Keratinocyte (primary cell): ENCODE measurements at regions not wholly inside any gene's neighbourhood (a gene's known extent, or its start where the extent isn't known, plus 50 kb on each side); places are given as distances from the start of the nearest gene placed in this dataset.

ENCODE experiments used
- DNase-seq: peaks from one replicate; pipeline ENCODE4 v3.0.0-alpha.2; 2011; ENCODE audit warnings: low read depth, missing footprints, low spot score
- FAIRE-seq: peaks from 2 replicates; lab custom pipeline; 2011; peaks lifted over from hg19 to GRCh38; lab: Jason Lieb, UNC
- H2AFZ ChIP-seq: 2 replicates; pipeline ENCODE4 v1.6.0; 2012; ENCODE audit warnings: low read length, control low read depth, inconsistent platforms; ENCODE audit not compliant: control insufficient read depth
- H3K27ac ChIP-seq: 2 replicates; pipeline ENCODE4 v1.5.1; 2011; ENCODE audit warnings: low read length; ENCODE audit not compliant: control insufficient read depth, insufficient read depth
- H3K27me3 ChIP-seq: 3 replicates; pipeline ENCODE4 v1.6.0; 2011; ENCODE audit warnings: low read length; ENCODE audit not compliant: control insufficient read depth, insufficient read depth; ENCODE audit errors: extremely low read depth
- H3K36me3 ChIP-seq, 2 experiments: 2 replicates in 1 of 2; 3 replicates in 1 of 2; pipeline ENCODE4 v1.5.1; 2011; ENCODE audit warnings: low read length in 2 of 2, mild to moderate bottlenecking in 1 of 2; ENCODE audit not compliant: control insufficient read depth in 2 of 2, insufficient read depth in 2 of 2; ENCODE audit errors: extremely low read depth in 1 of 2
- H3K4me1 ChIP-seq: 3 replicates; pipeline ENCODE4 v1.5.1; 2011; ENCODE audit warnings: low read length; ENCODE audit not compliant: control insufficient read depth, insufficient read depth; ENCODE audit errors: extremely low read depth
- H3K4me2 ChIP-seq: 3 replicates; pipeline ENCODE4 v1.6.0; 2011; ENCODE audit warnings: low read depth, low read length; ENCODE audit not compliant: control insufficient read depth, insufficient read depth; ENCODE audit errors: extremely low read depth
- H3K4me3 ChIP-seq, 3 experiments: fragments of 200-600 bp in 1 of 3; sonication (generic) in 1 of 3; 2 replicates in 2 of 3; 3 replicates in 1 of 3; pipeline ENCODE4 v1.5.1; 2011 to 2016; ENCODE audit warnings: low read length in 3 of 3, mild to moderate bottlenecking in 3 of 3, control low read depth in 2 of 3, inconsistent platforms in 1 of 3, low read depth in 1 of 3, mixed read lengths in 1 of 3, mixed run types in 1 of 3, moderate library complexity in 1 of 3; ENCODE audit not compliant: control insufficient read depth in 2 of 3, insufficient read depth in 2 of 3; ENCODE audit errors: extremely low read depth in 1 of 3
- H3K79me2 ChIP-seq: 2 replicates; pipeline ENCODE4 v1.6.0; 2012; ENCODE audit warnings: low read length; ENCODE audit not compliant: control insufficient read depth, insufficient read depth
- H3K9ac ChIP-seq: 3 replicates; pipeline ENCODE4 v1.6.0; 2011; ENCODE audit warnings: low read length; ENCODE audit not compliant: control insufficient read depth, insufficient read depth; ENCODE audit errors: extremely low read depth
- H3K9me1 ChIP-seq: 3 replicates; pipeline ENCODE4 v1.6.0; 2011; ENCODE audit warnings: low read length; ENCODE audit not compliant: control insufficient read depth, insufficient read depth; ENCODE audit errors: extremely low read depth
- H3K9me3 ChIP-seq: 2 replicates; pipeline ENCODE4 v1.5.1; 2012; ENCODE audit warnings: low read depth, low read length; ENCODE audit not compliant: control insufficient read depth
- H4K20me1 ChIP-seq: 3 replicates; pipeline ENCODE4 v1.6.0; 2011; ENCODE audit warnings: low read length; ENCODE audit not compliant: control insufficient read depth, insufficient read depth; ENCODE audit errors: extremely low read depth
- CTCF ChIP-seq, 3 experiments: IDR thresholded peaks in 1 of 3; conservative IDR thresholded peaks in 1 of 3; optimal IDR thresholded peaks in 1 of 3; 2 replicates in 2 of 3; 3 replicates in 1 of 3; pipeline versions ENCODE3 to v1.5.1; 2011; ENCODE audit warnings: low read length in 3 of 3, mild to moderate bottlenecking in 3 of 3, moderate library complexity in 2 of 3, control low read depth in 1 of 3, inconsistent platforms in 1 of 3; ENCODE audit not compliant: insufficient read depth in 2 of 3; ENCODE audit errors: extremely low read depth in 1 of 3
- EZH2 ChIP-seq: IDR thresholded peaks from one replicate; pipeline ENCODE4 v1.6.1; 2012; ENCODE audit warnings: inconsistent platforms, mild to moderate bottlenecking, low read length, moderate library complexity
- dilution Hi-C: fragments of 300-500 bp; cut with MboI; formaldehyde crosslinking; loops from one replicate; pipeline ENCODE4 v1.7.0; 2020; ENCODE audit warnings: low sequenced_read_pairs; ENCODE audit not compliant: extremely low pct_ligation_motif_present

- no peak overlapping the region for H3K27ac ChIP-seq
- H3K4me1 ChIP-seq = no peaks in the 10 kb centered on the region
- no peak for TF ChIP-seq EZH2
- no peak for TF ChIP-seq CTCF (optimal IDR thresholded peaks at IDR 0.05 in 1 of 3, IDR thresholded peaks at IDR 0.05 in 1 of 3, conservative IDR thresholded peaks at IDR 0.05 in 1 of 3; ENCODE audit: extremely low read depth in 1 of 3, insufficient read depth in 2 of 3, low read length in 3 of 3)
- H3K27me3 ChIP-seq = no peaks in the 10 kb centered on the region
- no peaks in the 10 kb centered on the region for H3K36me3 ChIP-seq
- DNase-seq = no peak
- H3K9me3 ChIP-seq = no peaks in the 10 kb centered on the region
- H3K4me2 ChIP-seq = no peak overlapping the region
- no peaks in the 10 kb centered on the region for H3K9me1 ChIP-seq
- no peaks in the 10 kb centered on the region for H3K79me2 ChIP-seq
- H3K9ac ChIP-seq = no peak overlapping the region
- H4K20me1 ChIP-seq = no peaks in the 10 kb centered on the region
- dilution Hi-C loops = no loop called here
- FAIRE-seq = no peak
- no peak overlapping the region for H2AFZ ChIP-seq
- H3K4me3 ChIP-seq = no peak overlapping the region
These were observed 278.9 kb downstream of the CENPW start for GRCh38 chr6:126618639-126619343.

GRCh38 chr6:126620719-126621118 lies 280.8 kb downstream of the CENPW start:
- Histone ChIP-seq H3K4me3 (no peak overlapping the region), H3K27ac (no peak overlapping the region), H3K4me2 (no peak overlapping the region), H2AFZ (no peak overlapping the region), H3K9ac (no peak overlapping the region), H3K9me1 (no peaks in the 10 kb centered on the region), H3K9me3 (no peaks in the 10 kb centered on the region), H3K4me1 (no peaks in the 10 kb centered on the region), H3K27me3 (no peaks in the 10 kb centered on the region), H4K20me1 (no peaks in the 10 kb centered on the region), H3K36me3 (no peaks in the 10 kb centered on the region), H3K79me2 (no peaks in the 10 kb centered on the region)
- no peak for DNase-seq
- dilution Hi-C loops = no loop called here
- no peak for FAIRE-seq
- TF ChIP-seq EZH2 (no peak), CTCF (optimal IDR thresholded peaks at IDR 0.05 in 1 of 3, IDR thresholded peaks at IDR 0.05 in 1 of 3, conservative IDR thresholded peaks at IDR 0.05 in 1 of 3; ENCODE audit: extremely low read depth in 1 of 3, insufficient read depth in 2 of 3, low read length in 3 of 3) (no peak)
